ENCODE measurements at regions not wholly inside any gene's neighbourhood (a gene's known extent, or its start where the extent isn't known, plus 50 kb on each side); places are given as distances from the start of the nearest gene placed in this dataset.
"Not testable (repeated sequence)": the region's sequence is repeated elsewhere in the genome, so short reads cannot be mapped to it uniquely, and the experiment has no call there.

GRCh38 chr2:82391386-82391785, 2067.7 kb downstream of the SUCLG1 start:
- DNase-seq: no peak

GRCh38 chr2:82355622-82356021, 2051.1 kb upstream of the LRRTM1 start:
- DNase-seq: no peak

- no peak for DNase-seq
Observed at GRCh38 chr2:82345910-82346309, 2041.4 kb upstream of the LRRTM1 start.

- no peak for DNase-seq
Observed at GRCh38 chr2:82344670-82345069, 2040.1 kb upstream of the LRRTM1 start.

GRCh38 chr2:82342356-82342755, 2037.8 kb upstream of the LRRTM1 start:
- no peak for DNase-seq

- no peak for DNase-seq
Observed at GRCh38 chr2:82340578-82341053, 2036.1 kb upstream of the LRRTM1 start.

GRCh38 chr2:82339805-82340204, 2035.3 kb upstream of the LRRTM1 start:
- DNase-seq: no peak

- DNase-seq: no peak
Observed at GRCh38 chr2:82333697-82334096, 2029.1 kb upstream of the LRRTM1 start.

- no peak for DNase-seq
Observed at GRCh38 chr2:82330155-82330554, 2025.6 kb upstream of the LRRTM1 start.

GRCh38 chr2:82326180-82326767, 2021.7 kb upstream of the LRRTM1 start:
- DNase-seq: not testable (repeated sequence)

GRCh38 chr2:82320296-82320695, 2015.7 kb upstream of the LRRTM1 start:
- DNase-seq: no peak

GRCh38 chr2:82317012-82317411, 2012.5 kb upstream of the LRRTM1 start:
- DNase-seq: no peak

GRCh38 chr2:82316586-82316985, 2012.0 kb upstream of the LRRTM1 start:
- no peak for DNase-seq

- DNase-seq: peak in 1 of 58 donors; percentile 13
Observed at GRCh38 chr2:82314836-82315472, 2010.4 kb upstream of the LRRTM1 start.

GRCh38 chr2:82307511-82307910, 2003.0 kb upstream of the LRRTM1 start:
- DNase-seq: no peak

GRCh38 chr2:82301506-82301905, 1997.0 kb upstream of the LRRTM1 start:
- DNase-seq: no peak

GRCh38 chr2:82289446-82289845, 1984.9 kb upstream of the LRRTM1 start:
- no peak for DNase-seq

GRCh38 chr2:82283075-82283474, 1978.5 kb upstream of the LRRTM1 start:
- no peak for DNase-seq

GRCh38 chr2:82282111-82282882, 1977.7 kb upstream of the LRRTM1 start:
- DNase-seq: peak in 1 of 58 donors; percentile 1

GRCh38 chr2:82279367-82279766, 1974.8 kb upstream of the LRRTM1 start:
- no peak for DNase-seq

- DNase-seq: no peak
Observed at GRCh38 chr2:82278416-82278815, 1973.9 kb upstream of the LRRTM1 start.

- no peak for DNase-seq
Observed at GRCh38 chr2:82275599-82275998, 1971.0 kb upstream of the LRRTM1 start.

- DNase-seq: no peak
Observed at GRCh38 chr2:82268446-82268845, 1963.9 kb upstream of the LRRTM1 start.

Measured in anterior cingulate cortex (tissue), 58 donors.